ENCODE measurements at regions not wholly inside any gene's neighbourhood (a gene's known extent, or its start where the extent isn't known, plus 50 kb on each side); places are given as distances from the start of the nearest gene placed in this dataset.

DNA sequence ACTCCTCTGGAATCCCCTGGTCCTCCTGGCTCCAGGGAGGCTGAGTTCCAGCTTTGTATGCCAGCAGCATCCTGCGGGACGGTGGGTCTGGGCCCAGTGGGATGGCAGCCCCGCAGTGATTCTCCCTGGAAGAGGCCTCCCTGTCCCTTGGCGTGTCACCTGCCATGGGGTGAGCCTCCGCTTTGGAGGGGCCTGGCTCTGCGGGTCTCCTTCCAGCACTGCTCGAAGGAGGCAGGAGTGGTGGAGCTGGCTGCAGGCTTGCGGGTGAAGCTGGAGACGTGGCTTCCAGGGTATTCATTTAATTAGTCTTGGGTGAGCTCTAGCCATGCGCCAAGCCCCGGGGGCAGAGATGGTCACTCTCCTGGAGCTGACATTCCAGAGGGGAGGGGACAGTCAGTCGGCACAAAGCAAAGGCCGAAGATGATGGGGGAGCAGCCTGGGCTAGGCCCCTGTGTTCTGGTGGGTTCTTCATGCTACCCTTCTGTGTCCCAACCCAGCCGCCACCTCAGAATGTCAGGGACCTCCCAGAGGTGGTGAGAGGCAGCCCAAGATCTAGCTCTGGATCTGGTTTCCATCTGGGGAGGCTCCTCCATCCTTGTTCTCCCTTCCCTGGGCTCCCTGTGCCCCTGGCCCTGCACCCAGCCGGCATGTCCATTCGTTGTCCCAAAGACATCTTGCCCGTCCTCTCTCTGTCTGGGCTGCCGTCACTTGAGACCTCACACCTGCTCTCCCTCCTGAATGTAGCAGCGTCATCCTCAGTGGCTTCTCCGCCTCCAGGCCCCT is 1332.5 kb downstream of the BRD1 start:
- TF ChIP-seq, protein P1, sequence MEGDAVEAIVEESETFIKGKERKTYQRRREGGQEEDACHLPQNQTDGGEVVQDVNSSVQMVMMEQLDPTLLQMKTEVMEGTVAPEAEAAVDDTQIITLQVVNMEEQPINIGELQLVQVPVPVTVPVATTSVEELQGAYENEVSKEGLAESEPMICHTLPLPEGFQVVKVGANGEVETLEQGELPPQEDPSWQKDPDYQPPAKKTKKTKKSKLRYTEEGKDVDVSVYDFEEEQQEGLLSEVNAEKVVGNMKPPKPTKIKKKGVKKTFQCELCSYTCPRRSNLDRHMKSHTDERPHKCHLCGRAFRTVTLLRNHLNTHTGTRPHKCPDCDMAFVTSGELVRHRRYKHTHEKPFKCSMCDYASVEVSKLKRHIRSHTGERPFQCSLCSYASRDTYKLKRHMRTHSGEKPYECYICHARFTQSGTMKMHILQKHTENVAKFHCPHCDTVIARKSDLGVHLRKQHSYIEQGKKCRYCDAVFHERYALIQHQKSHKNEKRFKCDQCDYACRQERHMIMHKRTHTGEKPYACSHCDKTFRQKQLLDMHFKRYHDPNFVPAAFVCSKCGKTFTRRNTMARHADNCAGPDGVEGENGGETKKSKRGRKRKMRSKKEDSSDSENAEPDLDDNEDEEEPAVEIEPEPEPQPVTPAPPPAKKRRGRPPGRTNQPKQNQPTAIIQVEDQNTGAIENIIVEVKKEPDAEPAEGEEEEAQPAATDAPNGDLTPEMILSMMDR (conservative IDR thresholded peaks at IDR 0.05; ENCODE audit: low read depth, low read length): no peak
- no peak for TF ChIP-seq POLR2A (IDR thresholded peaks at IDR 0.05; ENCODE audit: low read depth, low read length)
- TF ChIP-seq, protein P2, sequence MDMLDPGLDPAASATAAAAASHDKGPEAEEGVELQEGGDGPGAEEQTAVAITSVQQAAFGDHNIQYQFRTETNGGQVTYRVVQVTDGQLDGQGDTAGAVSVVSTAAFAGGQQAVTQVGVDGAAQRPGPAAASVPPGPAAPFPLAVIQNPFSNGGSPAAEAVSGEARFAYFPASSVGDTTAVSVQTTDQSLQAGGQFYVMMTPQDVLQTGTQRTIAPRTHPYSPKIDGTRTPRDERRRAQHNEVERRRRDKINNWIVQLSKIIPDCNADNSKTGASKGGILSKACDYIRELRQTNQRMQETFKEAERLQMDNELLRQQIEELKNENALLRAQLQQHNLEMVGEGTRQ (IDR thresholded peaks at IDR 0.05; ENCODE audit: low read depth, low read length): no peak
- TF ChIP-seq MAZ (IDR thresholded peaks at IDR 0.05; ENCODE audit: borderline replicate concordance, low read depth, low read length): no peak
- no peak for TF ChIP-seq CEBPB (IDR thresholded peaks at IDR 0.05; ENCODE audit: low read depth, low read length)
- no peak for TF ChIP-seq NFE2L2 (IDR thresholded peaks at IDR 0.05; ENCODE audit: low read depth, low read length)
- TF ChIP-seq FOS (IDR thresholded peaks at IDR 0.05; ENCODE audit: low read depth, low read length): no peak
- TF ChIP-seq, protein P3, sequence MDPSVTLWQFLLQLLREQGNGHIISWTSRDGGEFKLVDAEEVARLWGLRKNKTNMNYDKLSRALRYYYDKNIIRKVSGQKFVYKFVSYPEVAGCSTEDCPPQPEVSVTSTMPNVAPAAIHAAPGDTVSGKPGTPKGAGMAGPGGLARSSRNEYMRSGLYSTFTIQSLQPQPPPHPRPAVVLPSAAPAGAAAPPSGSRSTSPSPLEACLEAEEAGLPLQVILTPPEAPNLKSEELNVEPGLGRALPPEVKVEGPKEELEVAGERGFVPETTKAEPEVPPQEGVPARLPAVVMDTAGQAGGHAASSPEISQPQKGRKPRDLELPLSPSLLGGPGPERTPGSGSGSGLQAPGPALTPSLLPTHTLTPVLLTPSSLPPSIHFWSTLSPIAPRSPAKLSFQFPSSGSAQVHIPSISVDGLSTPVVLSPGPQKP (IDR thresholded peaks at IDR 0.05; ENCODE audit: borderline replicate concordance, low read depth, low read length): no peak
- TF ChIP-seq MXI1 (IDR thresholded peaks at IDR 0.05; ENCODE audit: borderline replicate concordance, low read depth, low read length): no peak

Data from IMR-90 (cell line).